ENCODE measurements at regions not wholly inside any gene's neighbourhood (a gene's known extent, or its start where the extent isn't known, plus 50 kb on each side); places are given as distances from the start of the nearest gene placed in this dataset.
"Not testable (repeated sequence)": the region's sequence is repeated elsewhere in the genome, so short reads cannot be mapped to it uniquely, and the experiment has no call there.

DNA sequence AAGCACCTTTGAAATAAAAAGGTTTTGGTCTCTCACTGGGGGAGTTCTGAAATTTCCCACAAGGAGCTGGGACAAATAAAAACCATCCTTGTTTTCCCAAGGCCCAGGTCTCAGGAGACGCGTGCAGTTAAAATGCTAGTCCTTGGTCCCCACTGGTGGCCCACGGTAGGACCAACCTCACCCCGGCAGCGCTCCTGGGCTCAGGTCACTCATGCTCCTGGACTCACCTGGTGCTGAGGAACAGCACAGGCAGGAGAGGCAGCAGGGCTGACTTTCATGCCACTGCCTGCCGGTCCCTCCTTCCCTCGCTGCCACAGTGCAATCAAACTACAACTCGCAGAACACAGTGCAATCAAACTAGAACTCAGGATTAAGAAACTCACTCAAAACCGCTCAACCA, 356.8 kb upstream of the CCDC179 start:
- no peak for DNase-seq (ENCODE audit: low read depth)
- TF ChIP-seq, protein P1, sequence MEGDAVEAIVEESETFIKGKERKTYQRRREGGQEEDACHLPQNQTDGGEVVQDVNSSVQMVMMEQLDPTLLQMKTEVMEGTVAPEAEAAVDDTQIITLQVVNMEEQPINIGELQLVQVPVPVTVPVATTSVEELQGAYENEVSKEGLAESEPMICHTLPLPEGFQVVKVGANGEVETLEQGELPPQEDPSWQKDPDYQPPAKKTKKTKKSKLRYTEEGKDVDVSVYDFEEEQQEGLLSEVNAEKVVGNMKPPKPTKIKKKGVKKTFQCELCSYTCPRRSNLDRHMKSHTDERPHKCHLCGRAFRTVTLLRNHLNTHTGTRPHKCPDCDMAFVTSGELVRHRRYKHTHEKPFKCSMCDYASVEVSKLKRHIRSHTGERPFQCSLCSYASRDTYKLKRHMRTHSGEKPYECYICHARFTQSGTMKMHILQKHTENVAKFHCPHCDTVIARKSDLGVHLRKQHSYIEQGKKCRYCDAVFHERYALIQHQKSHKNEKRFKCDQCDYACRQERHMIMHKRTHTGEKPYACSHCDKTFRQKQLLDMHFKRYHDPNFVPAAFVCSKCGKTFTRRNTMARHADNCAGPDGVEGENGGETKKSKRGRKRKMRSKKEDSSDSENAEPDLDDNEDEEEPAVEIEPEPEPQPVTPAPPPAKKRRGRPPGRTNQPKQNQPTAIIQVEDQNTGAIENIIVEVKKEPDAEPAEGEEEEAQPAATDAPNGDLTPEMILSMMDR (IDR thresholded peaks at IDR 0.05; ENCODE audit: insufficient read depth, low read depth, low read length, missing control alignments), result no peak

DNA sequence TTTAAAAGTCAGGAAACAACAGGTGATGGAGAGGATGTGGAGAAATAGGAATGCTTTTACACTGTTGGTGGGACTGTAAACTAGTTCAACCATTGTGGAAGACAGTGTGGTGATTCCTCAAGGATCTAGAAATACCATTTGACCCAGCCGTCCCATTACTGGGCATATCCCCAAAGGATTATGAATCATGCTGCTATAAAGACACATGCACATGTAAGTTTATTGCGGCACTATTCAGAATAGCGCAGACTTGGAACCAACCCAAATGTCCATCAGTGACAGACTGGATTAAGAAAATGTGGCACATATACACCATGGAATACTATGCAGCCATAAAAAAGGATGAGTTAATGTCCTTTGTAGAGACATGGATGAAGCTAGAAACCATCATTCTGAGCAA, 359.8 kb upstream of the CCDC179 start:
- H3K4me3 ChIP-seq (ENCODE audit: low read depth, low read length); DNase-seq (ENCODE audit: low read depth): not testable (repeated sequence)

More for the DNA sequence above, 356.8 kb upstream of the CCDC179 start:
- H3K4me3 ChIP-seq (ENCODE audit: low read depth, low read length), result no peak overlapping the region

DNA sequence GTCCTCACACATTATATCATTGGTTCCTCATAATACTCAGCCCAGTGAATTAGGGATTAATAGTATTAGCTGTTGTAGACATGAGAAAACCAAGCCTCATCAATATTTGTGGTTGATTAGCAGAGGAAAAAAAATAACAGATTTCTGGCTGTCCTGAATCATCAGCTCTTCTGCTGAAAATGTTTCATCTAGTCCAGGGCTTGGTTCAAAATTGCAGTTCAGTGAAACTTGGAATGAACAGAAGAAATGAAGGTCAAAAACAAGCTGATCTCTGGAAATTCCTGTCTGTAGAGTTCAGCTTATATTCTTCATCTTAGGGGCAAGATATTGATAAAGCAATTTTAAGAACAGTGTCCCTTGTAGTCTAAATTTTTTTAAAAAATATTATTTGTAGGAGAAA, 361.1 kb upstream of the CCDC179 start:
- DNase-seq (ENCODE audit: low read depth), result no peak
- H3K4me3 ChIP-seq (ENCODE audit: low read depth, low read length), result no peak overlapping the region
- TF ChIP-seq, protein P1 (IDR thresholded peaks at IDR 0.05; ENCODE audit: insufficient read depth, low read depth, low read length, missing control alignments), result no peak

DNA sequence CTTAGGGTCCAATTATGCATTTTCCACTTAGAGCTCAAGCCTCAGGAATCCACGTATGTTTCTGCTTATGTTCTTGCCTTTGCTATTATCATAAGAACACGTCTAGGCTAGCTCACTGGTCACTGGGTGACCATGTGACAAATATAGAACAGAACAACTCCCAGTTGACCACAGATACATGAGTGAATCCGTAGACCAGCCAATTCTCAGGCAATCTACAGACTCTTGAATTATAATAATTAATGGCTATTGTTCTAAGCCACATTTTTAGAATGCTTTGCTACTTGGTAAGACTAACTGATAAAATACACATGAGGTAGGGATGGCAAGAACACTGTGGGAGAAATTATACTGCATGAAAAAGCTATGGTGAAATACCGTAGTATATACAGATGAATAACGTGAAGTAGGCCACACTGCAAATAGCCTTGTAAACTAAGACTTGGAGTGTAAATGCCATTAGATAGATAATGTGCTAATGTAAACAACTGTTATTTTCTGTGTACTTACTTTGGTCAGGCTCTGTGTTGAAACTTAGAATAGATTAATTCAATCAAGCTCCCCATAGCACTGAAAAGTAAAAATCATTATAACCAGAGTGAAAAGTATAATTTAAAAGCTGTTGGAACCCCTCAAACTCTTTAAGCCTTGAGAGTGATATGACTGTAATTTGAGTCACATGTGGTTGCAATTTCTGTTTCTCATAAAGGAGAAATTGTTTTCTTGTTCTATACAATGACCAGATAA, 366.2 kb upstream of the CCDC179 start:
- TF ChIP-seq, protein P1 (IDR thresholded peaks at IDR 0.05; ENCODE audit: insufficient read depth, low read depth, low read length, missing control alignments), result no peak
- H3K4me3 ChIP-seq (ENCODE audit: low read depth, low read length), result no peak overlapping the region
- DNase-seq (ENCODE audit: low read depth), result no peak

DNA sequence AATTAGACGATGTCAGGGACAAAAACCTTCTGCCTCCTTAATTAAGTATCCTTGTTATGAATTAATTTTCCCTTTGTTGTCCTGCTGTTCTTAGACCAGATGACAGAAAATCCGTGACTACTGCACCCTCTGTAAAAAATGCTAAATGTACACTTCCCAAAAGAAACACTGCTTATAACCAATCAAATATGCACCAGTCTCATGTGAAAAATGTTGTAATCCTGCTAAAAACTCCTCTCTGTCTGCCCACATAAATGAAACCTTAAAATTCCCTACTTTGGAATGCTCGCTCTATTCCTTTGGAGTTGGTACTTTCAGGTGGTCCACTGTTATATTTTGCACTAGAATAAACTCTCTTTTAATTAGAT, 366.8 kb upstream of the CCDC179 start:
- no peak overlapping the region for H3K4me3 ChIP-seq (ENCODE audit: low read depth, low read length)
- TF ChIP-seq, protein P1 (IDR thresholded peaks at IDR 0.05; ENCODE audit: insufficient read depth, low read depth, low read length, missing control alignments), result no peak
- no peak for DNase-seq (ENCODE audit: low read depth)

DNA sequence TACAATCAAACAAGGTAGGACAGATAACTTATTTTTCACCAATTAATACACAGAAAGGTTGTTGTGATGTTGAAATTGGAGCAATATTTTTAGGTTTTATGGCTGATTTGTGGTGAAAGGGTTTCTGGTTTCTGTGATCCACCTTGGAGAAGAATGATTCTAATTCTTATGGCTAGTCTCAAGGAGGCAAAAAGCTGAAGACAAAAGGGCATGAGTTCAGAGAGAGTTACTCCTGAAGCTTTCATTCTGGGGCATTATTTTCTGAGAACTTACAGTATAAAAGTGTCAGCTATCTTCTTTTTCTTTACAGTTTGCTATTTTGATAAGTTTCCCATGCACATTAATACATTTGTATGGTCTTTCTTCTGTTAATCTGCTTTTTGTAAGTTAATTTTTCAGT, 372.4 kb upstream of the CCDC179 start:
- DNase-seq (ENCODE audit: low read depth), result no peak
- TF ChIP-seq, protein P1 (IDR thresholded peaks at IDR 0.05; ENCODE audit: insufficient read depth, low read depth, low read length, missing control alignments), result no peak
- no peak overlapping the region for H3K4me3 ChIP-seq (ENCODE audit: low read depth, low read length)

DNA sequence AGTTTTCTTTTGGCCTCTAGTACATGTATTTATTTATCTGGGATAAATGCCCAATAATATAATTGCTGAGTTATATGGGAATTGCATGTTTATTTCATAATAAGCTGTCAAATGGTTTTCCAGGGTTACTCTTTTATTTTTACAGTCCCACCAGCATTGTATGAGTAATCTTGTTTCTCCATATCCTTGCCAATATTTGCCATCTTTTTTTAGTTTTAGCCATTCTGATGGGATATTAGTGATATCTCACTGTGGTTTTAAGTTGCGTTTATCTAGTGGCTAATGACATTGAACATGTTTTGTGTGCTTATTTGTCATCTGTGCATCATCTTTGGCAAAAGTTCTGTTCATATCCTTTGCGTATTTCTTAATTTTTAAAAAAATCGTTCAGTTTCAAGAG, 372.8 kb upstream of the CCDC179 start:
- no peak for DNase-seq (ENCODE audit: low read depth)

More for the DNA sequence above, 372.8 kb upstream of the CCDC179 start:
- TF ChIP-seq, protein P1 (IDR thresholded peaks at IDR 0.05; ENCODE audit: insufficient read depth, low read depth, low read length, missing control alignments), result no peak
- H3K4me3 ChIP-seq (ENCODE audit: low read depth, low read length), result no peak overlapping the region

Measured in GM12865 (cell line).